SKM-1 (cell line): ENCODE measurements at regions not wholly inside any gene's neighbourhood (a gene's known extent, or its start where the extent isn't known, plus 50 kb on each side); places are given as distances from the start of the nearest gene placed in this dataset.

ENCODE experiments used
- DNase-seq: peaks from one replicate; lab custom pipeline; 2025; ENCODE audit not compliant: unreplicated experiment; lab: John Stamatoyannopoulos, UW

DNA sequence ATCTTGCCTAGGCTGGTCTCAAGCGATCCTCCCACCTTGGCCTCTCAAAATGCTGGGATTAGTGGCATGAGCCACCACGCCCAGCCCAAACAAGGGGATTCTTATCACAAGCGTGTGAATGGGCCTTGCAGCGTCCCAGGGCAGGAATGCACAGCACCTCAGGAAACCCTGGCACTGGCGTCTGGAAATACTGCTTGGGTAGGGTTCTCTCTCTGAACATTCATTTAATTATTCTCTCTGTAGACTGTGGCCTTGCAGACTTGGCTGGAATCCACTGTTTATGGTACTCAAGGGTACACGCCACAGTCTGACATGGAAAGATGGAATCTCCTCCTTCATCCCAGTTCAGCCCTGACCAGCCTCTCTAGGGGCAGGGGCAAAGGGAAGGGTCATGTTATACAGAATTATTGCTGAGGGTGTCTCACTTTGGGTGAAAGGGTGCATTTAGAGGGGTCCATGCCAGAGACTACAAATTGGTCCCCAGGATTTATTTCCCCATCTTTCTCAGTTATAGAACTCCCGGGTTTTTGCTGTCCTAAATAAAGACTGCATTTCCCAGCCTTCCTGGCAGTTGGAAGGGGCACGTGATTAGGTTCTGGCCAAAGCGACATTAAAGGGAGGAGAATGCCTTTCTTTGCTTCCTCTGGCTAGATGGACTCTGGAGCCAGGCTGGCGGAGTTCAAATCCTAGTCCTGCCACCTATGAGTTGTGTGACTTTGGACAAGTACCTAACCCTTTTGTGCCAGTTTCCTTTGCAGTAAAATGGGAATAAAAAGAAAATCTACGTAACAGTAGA, 147.2 kb upstream of the HAAO start:
- DNase-seq, result no peak

DNA sequence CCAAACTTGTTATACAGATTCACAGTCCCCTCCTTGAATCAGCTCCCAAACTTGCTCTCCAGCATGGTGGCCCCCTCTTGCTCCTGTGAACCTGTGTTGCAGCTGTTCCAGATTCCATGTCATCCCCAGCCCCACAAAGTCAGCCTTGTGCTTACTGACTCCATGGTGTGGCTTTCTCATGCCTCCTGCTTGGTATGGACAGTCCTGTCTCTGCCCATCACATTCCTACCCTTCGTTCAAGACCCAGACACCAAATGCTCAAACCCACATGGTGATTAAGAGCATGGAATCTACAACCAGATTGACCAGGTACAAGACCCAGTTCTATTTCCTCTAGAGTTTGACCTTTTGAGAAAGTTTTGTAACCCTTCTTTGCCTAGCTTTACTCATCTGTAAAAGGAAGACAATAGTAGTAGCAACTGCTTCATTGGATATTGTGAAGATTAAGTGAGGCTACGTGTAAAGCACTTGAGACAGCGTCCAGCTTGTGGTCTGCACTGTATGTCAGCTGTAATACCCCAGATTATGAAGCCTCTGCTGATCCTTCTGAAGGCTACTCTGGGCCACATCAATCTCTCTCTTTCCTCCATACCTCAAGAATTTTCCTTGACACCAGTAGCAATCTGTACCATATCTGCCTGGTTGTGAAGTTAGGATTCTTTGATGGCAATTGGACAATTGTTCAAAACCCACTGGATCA, 146.4 kb upstream of the HAAO start:
- no peak for DNase-seq

DNA sequence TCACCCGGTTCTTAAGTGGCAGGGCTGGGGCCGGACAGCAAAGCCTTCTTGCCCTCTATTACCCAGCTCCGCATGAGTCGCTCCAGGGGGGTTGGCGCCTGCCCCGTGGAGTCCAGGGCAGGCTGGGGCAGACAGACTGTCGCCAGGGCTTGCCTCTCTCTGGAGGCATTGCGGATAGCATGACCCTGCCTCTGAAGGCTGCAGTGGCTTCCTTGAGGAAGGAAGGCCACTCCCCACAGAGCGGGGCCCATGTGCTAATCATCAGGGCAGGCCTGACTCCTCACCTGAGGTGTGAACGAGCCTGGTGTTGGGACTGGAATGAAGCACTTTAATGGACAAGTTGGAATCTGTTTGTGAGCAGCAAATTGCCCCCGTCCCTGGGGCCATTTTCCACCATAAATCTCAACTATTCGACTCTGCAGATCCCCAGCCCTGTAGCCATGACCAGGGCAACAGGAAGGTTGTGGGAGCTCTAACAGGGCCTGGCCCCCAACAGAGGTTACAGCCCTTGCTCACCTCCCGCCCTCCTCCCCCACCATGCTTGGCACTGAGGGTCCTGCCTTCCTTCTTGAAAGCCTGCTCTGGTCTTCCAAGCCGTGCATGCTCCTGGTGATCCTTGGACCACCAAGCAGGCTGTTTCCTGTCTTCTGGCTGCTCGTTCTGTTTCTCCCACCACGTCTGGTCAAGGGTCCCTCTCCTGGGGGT, 144.9 kb upstream of the HAAO start:
- DNase-seq, result no peak

DNA sequence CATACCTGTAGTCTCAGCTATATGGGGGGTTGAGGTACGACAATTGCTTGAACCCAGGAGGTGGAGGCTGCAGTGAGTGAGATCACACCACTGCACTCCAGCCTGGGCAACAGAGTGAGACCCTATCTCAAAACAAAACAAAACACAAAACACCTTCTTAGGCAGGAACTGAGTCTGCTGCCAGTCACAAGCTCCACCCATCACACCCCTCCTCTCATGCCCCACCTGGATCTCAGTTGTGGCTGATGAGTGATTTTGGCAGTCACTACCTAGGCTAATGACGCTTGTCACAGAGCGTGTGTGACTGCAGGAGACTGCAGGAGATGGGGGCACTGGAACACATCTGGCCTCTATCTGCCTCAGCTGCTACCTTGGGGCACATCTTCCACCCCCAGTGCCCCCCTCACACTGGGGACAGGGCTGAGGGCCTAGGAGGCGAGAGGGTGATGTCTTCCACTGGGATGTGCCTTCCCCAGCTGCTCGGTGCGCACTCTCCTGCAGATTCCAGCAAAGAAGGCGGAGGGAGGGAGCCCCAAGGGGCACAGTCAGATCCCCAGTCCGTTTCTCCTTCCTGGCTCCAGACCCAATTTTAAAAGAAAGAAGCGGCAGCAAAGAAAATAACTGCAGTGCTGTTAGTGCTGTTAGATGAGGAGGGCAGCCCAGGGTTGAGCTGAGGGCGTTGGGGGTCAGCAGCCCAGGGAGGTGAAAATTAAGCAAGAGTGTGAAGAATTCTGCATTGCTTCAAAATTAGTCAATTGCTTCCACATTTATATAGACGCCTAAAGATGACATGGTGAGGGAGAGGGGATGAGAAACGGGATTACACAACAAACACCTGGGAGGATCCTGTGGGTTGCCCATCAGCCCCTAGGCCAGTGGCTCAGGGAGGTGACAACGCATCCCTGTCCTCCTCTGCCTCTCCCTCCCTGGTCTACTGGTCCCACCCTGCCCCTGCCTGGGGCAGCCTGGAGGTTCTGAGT, 143.6 kb upstream of the HAAO start:
- no peak for DNase-seq

DNA sequence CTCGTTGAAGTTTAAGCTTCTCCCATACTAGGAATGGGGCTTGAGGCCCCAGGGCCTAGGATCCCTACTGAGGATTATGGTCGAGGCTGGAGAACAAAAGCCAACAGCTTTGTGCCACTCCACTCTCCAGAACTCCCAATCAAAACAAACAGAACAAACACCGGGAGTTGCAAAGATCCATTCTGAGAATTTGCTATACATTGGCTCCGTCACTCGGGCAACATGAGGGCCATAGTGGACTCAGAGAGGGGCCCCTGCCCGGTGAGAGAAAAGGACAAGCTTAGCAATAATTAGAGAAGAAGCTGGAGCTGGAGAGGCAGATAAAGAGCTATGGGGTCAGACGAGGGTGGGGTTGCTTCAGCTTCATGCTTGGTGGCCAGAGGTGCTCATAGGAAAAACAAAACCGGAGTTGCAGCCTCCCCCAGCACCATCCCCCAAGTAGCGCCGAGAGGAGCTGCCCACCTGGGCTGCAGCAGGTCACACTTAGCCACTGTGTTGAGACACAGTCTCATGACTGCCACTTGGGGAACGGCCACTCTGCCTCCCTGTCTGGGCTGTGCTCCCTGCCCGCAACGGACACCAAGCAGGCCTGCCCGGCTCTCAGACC, 142.3 kb upstream of the HAAO start:
- no peak for DNase-seq

DNA sequence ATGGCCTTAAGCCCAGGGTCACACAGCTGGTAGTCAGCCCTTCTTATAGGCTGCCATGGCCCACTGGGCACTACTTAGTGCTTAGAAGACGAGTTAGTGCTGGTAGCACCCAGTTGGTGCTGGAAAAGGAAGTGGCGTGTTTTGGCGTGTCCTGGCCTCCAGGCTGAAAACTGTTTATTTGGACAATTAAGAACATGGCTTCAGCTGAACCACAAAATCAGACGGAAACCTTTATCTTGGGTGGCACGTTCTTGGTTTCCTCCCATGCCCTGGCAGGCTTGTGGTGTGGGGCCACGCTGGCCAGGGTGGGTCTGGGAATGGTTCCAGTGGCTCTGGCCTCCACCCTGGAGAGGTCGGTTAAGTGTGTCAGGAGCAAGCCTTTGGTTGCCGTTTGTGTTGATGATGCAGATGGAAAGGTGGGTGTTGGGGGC, 141.5 kb upstream of the HAAO start:
- DNase-seq, result no peak

DNA sequence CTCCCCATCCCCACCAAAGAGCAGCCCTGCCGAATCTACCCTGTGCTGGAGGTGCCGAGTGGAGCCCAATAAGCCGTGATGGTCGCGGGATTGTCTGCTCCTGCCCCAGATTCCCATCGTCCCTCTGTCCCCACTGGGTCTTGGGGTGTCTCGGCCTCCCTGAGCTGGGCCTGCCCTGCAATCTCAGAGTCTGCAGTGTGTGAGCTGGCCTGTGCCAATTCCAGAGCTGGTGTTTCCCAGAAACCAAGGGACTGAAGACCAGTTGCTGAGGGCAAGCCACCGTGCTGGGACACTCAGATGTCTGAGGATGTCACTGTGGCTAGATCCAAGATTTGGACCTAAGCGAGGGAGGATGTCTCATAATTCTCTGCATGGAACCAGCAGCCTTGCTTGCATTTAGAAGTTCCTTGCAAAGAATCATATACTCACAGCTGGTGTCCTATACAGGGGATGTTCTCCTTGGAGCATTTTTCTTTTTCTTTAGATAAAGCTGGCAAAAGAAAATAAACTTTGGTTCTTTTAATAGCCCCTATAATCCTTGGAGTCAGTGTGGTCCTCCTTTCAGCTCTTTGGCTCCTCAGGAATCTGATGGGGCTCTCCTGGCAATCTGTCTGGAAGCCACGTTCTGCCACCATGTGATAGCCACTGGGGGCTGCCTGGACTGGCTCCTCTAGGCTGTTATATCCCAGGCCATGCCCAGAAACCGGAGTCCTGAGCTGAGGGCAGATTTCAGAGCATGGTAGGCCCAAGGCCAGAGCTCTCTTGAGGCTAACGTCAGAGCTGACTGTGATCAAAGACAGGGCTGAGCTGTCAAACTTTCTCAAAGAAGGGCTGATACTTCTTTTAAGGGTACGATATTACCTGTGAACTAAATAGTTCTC, 140.1 kb upstream of the HAAO start:
- DNase-seq, result no peak

DNA sequence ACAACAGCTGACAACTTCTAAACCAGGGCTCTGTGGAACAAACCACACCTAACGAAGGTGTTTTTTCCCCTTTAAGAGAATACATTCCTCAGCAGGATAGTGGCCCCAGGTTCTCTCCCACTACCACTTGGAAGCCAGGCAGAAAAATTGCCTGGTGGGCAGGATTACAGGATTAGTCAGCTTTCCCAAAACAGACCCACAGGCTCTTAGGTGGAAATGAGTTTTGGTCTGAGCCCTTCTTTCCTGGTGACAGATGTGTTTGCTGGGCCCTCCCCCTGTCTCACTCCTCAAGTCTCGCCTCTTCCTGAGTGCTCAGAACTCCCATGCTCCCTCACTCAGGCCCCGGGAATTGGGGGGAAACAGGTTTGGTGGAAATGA, 139.4 kb upstream of the HAAO start:
- no peak for DNase-seq

DNA sequence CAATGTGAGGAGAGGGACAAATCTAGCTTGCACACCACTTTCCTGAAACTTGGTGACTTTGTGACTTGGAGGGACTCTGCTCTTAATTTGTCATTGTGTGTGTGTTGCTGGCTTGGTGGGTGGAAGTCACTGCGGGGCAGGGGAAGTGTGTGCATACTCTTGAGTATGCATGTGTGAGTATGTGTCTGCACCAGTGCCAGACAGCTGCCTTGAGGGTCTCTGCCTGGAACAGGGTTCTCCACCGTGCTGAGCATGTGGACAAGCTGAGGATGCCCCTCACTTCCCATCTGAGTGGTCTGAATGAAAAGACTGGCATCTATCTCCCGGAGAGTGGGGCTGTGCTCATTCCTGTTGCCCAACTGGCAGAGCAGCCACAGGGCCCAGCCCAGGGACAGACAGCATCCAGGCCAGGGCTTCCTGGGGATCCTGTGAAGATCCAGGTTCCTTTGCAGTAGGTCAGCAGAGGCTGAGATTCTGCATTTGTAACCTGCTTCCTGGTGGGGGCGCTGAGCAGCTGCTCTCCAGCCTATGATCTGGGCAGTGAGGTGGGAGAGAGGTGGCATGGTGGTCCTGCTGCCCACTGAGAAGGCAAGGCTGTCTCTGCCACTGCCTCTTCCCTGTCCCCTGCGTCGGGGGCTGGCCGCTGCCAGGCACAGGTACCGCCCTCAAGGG, 138.9 kb upstream of the HAAO start:
- no peak for DNase-seq

DNA sequence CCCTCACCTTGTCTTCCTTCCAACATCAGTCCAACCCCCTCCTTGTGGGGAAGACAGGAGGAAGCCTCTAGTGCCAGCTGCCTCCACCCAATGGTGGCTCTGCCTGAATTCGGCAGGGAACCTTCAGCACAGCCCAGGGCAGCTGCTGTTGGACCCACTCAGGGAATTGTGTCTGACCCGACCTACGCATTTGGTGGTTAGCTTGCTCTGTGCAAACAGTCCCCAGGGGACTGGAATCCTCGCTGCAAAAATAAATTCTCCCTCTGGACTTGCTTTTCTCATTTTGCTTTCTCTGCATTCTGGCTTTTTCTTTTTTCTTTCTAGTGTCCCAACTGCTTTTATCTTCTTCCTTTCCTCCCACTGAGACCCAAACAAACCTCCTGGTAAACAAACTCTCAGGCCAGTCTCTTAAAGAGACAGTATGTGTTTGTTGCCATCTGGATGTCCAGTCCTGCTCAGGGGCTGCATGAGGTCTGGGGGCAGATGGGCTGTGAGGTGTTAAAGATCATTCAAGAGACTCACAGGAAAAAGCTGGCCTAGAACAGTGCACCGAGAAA, 137.7 kb upstream of the HAAO start:
- DNase-seq, result no peak

DNA sequence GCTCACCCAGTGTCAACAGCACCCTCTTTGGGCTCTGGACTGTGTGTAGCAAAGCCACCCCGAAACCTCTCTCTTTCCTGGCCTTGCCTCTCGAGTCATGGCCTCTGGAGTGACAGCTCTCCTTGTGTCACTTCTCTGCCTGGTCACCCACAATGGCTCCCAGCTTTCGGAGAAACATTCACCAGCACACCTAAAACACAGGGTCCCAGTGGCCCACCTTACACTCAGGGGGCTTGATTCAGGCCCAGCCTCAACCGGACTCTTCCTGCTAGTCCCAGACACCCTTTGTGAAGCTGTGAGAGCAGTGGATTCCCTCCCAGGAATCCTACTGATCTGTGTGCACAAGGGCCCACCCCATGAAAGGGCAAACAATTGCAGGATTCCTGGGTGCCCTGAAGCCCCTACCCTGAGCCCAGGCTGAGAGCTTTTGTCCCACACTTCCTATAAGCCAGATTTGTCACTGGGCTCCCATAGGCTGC, 137.2 kb upstream of the HAAO start:
- DNase-seq, result no peak

DNA sequence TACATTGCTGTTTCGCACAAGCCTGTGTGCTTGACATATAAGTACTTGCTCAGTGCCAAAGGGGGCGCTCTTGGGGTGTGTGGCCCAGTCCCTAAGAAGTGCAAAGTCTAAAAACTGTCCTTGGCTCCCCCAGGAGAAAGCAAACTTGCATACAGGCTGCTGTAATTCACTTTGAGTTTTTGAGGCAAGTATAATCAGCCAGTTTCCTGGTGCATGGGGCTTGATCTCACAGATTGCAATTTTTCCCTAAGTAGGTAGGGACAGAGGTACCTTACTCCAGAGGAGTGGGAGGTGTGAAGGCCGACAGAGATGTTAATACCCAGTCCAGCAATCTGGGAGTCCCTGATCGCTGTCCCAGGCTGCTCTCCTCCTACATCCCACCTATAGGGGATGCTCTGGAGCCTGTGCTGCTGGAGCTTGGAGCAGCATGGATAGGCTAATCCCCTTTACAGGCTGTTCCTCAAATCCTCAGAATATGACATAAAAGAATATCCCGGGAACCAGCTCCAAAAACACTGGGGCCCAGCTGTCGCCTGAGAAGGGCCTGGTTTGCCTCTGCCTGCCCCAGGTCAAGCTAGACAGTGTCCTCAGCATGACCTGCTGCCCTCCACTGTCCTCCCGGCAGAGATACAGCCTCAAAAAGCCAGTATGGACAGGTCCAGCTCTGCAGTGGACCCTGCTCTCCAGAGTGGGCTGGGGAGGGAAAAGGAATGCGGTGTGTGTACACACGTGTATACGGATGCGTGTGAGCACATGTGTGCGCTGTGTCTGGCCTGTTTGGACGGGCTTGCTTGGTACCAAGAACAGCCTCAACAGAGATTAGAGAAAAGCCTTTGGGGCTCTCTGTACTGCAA, 136.5 kb upstream of the HAAO start:
- DNase-seq, result no peak

DNA sequence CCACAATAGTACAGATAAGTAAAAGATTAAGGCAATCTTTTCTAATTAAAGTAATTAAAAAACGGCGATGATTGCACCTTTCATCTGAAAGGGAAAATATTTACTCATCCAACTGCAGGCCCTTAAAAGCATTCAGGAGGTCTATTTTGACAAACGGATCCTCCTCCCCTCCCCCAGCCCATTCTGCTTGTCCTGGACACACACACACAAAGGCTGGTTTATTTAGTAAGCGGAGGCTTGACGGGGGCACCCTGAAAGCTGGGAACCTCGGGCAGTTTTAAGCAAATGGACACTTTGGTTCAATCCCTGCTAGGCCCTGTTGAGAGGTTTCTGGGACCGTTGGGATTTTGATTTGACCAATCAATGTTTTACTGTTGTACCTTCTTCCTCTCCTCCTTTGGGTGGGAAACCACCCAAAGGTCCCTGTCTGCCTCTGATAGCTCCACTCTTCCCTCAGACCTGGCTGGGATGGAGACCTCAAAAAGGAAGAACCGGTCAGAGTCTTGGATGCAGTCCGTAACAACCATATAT, 135.8 kb upstream of the HAAO start:
- no peak for DNase-seq

DNA sequence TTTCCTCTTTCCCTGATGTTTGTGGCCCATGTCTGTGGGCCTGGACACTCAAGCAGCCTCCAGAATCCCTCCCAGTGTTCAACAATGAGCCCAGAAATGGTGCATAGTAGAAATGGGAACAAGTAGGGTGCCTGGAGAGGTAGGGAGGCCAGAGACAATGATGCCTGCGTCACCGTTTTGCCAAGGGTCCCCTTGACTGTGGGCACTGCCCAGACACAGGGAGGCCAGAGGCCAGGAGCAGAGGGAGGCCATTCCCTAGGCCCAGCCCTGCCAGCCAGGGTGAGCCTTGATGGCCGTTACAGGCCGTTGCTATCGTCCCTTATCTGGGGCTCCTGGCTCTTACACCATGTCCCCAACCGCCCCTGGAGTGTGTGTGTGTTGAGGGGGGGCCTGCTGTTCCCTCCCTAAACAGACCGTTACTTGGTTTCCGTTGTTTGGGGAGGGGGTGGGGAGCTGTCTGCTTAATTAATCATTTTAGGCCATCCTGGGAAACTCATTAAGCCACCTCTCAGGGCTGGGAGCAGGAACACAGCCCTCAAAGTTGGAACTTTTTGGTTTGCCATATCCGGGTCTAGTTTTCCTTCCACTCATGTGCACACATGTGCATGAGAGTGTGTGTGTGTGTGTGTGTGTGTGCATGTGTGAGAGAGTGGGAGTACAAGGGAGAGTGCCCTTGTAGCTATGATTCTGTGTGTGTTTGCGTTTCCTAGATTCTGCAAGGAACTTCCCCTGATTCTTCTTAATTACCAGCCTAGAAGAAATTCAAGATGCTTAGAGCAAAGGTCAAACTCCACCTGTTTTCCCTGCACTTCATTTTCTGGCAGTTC, 135.2 kb upstream of the HAAO start:
- DNase-seq, result no peak

DNA sequence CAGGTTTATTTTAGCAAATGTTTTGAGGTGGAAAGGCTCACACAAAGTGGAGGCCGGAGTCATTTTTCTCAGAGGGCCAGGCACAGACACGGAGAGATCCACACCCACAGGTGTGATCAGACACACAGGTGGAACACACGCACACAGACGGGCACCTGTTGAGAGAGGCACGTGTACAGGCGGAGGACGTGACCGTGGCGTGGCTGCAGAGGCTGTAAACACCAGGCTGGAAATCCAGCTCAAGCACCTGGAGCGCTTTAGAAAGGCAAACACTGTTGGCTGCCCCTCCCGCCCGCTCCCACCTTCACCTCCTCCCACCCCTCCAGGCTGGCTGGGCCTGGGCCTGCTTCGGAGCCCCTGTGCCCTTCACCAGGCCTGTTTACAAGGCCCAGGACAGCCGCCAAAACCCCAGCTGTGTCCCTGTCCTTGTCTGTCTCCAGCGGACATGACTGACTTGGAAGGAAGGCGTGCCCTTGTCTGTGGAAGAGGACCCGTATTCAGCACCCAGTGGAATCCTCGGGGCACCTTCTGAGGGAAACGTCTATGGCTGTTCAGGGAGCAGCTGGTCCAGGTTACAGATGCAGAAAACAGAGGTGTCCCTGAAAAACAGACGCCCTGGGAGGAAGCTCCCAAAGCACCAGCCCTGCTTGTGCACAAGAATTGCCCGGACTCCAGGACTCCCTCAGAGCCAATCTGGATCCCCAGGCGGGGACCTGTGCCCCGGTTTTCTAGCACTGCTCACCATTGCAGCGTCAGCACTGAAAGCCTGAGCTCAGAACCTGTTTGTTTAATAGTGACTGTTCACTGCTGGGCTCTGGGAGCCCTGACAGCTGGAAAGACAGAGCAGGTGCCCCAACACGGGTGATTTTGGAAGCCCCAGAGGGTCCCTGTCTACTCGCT, 134.3 kb upstream of the HAAO start:
- DNase-seq, result no peak
